CD14-positive monocyte (primary cell): ENCODE measurements at regions not wholly inside any gene's neighbourhood (a gene's known extent, or its start where the extent isn't known, plus 50 kb on each side); places are given as distances from the start of the nearest gene placed in this dataset.

Experiments
- DNase-seq, 3 donors: peaks; one replicate each; pipeline ENCODE4 v3.0.0-alpha.2; 2011 to 2022
- H2AFZ ChIP-seq: 2 replicates; pipeline ENCODE4 v1.6.0; 2012; ENCODE audit warnings: mild to moderate bottlenecking, low read depth, low read length, inconsistent platforms; ENCODE audit not compliant: insufficient read depth, poor library complexity, severe bottlenecking
- H3K27ac ChIP-seq, 2 donors: 1 replicate in 1 of 2; 2 replicates in 1 of 2; pipeline ENCODE4 v1.5.1; 2012 to 2013; ENCODE audit warnings: low read length in 2 of 2, control low read depth in 1 of 2, inconsistent platforms in 1 of 2, low read depth in 1 of 2, mild to moderate bottlenecking in 1 of 2
- H3K27me3 ChIP-seq, 2 donors: one replicate each; pipeline versions ENCODE4 v1.6.0 to v1.6.1; 2011 to 2013; ENCODE audit warnings: low read length in 2 of 2; ENCODE audit not compliant: control insufficient read depth in 2 of 2, insufficient read depth in 2 of 2
- H3K36me3 ChIP-seq, 2 donors: replicated peaks in 1 of 2; 1 replicate in 1 of 2; 2 replicates in 1 of 2; pipeline versions ENCODE4 v1.5.1 to v1.6.1; 2012 to 2013; ENCODE audit warnings: low read length in 2 of 2, control low read depth in 1 of 2, inconsistent platforms in 1 of 2, mild to moderate bottlenecking in 1 of 2; ENCODE audit not compliant: insufficient read depth in 2 of 2, control insufficient read depth in 1 of 2
- H3K4me1 ChIP-seq, 2 donors: 1 replicate in 1 of 2; 2 replicates in 1 of 2; pipeline versions ENCODE4 v1.5.1 to v1.6.1; 2012 to 2013; ENCODE audit warnings: low read length in 2 of 2, control low read depth in 1 of 2, inconsistent platforms in 1 of 2, mild to moderate bottlenecking in 1 of 2, moderate library complexity in 1 of 2; ENCODE audit not compliant: insufficient read depth in 2 of 2, control insufficient read depth in 1 of 2
- H3K4me2 ChIP-seq: replicated peaks from 2 replicates; pipeline ENCODE3; 2012; ENCODE audit warnings: low read length, moderate library complexity, mild to moderate bottlenecking; ENCODE audit not compliant: poor library complexity, severe bottlenecking; ENCODE audit errors: extremely low read depth
- H3K4me3 ChIP-seq, 3 experiments: fragments of 200-600 bp in 1 of 3; sonication (generic) in 1 of 3; replicated peaks in 1 of 3; 1 replicate in 2 of 3; 2 replicates in 1 of 3; pipeline ENCODE4 v1.5.1; 2011 to 2013; ENCODE audit warnings: low read length in 3 of 3, mild to moderate bottlenecking in 3 of 3, control low read depth in 2 of 3, low read depth in 2 of 3, inconsistent platforms in 1 of 3, moderate library complexity in 1 of 3
- H3K79me2 ChIP-seq: 2 replicates; pipeline ENCODE4 v1.6.0; 2012; ENCODE audit warnings: mild to moderate bottlenecking, control low read depth, inconsistent platforms, low read length, moderate library complexity; ENCODE audit not compliant: insufficient read depth
- H3K9ac ChIP-seq: 2 replicates; pipeline ENCODE4 v1.6.0; 2017; ENCODE audit warnings: low read length, mild to moderate bottlenecking; ENCODE audit not compliant: insufficient read depth, poor library complexity, severe bottlenecking
- H3K9me3 ChIP-seq, 2 donors: replicated peaks in 1 of 2; 1 replicate in 1 of 2; 2 replicates in 1 of 2; pipeline versions ENCODE4 v1.5.1 to v1.6.1; 2012 to 2013; ENCODE audit warnings: low read length in 2 of 2, control low read depth in 1 of 2; ENCODE audit not compliant: control insufficient read depth in 1 of 2, insufficient read depth in 1 of 2
- H4K20me1 ChIP-seq: 2 replicates; pipeline ENCODE4 v1.6.0; 2012; ENCODE audit warnings: mild to moderate bottlenecking, low read length, control low read depth, moderate library complexity; ENCODE audit not compliant: insufficient read depth
- H3K27ac Mint-ChIP-seq, 7 donors: one replicate each; pipeline ENCODE4 v1.8.0; 2020; ENCODE audit warnings: mild to moderate bottlenecking in 7 of 7, mixed read lengths in 7 of 7, moderate library complexity in 6 of 7, inconsistent platforms in 2 of 7
- H3K27me3 Mint-ChIP-seq, 3 donors: one replicate each; pipeline ENCODE4 v1.8.0; 2021 to 2022; ENCODE audit warnings: low read depth in 3 of 3, mild to moderate bottlenecking in 3 of 3, mixed read lengths in 3 of 3, moderate library complexity in 3 of 3, inconsistent platforms in 1 of 3
- H3K36me3 Mint-ChIP-seq, 2 donors: one replicate each; pipeline ENCODE4 v1.8.0; 2020; ENCODE audit warnings: mixed read lengths in 2 of 2, inconsistent platforms in 1 of 2, mild to moderate bottlenecking in 1 of 2
- H3K4me1 Mint-ChIP-seq: one replicate; pipeline ENCODE4 v1.8.0; 2020; ENCODE audit warnings: mild to moderate bottlenecking, mixed read lengths
- H3K4me3 Mint-ChIP-seq, 2 donors: one replicate each; pipeline ENCODE4 v1.8.0; 2020; ENCODE audit warnings: mild to moderate bottlenecking in 2 of 2, mixed read lengths in 2 of 2, moderate library complexity in 1 of 2
- H3K9me3 Mint-ChIP-seq, 7 donors: one replicate each; pipeline ENCODE4 v1.8.0; 2020 to 2022; ENCODE audit warnings: mixed read lengths in 7 of 7, mild to moderate bottlenecking in 6 of 7, moderate library complexity in 6 of 7, inconsistent platforms in 2 of 7
- WGBS: methylation state at CpG from one replicate; pipeline ENCODE4 v1.1.5; 2013; ENCODE audit warnings: missing lambda C conversion rate; ENCODE audit not compliant: insufficient coverage; 5-methylcytosine and 5-hydroxymethylcytosine counted together
- intact Hi-C, 2 donors: fragments of 100-400 bp; cut with micrococcal nuclease; formaldehyde crosslinking; loops; one replicate each; pipeline versions ENCODE4 v1.15.0 to v1.15.1; 2023
- TF ChIP-seq, protein P1 (sequence below): fragments of 200-600 bp; IDR thresholded peaks from one replicate; pipeline ENCODE4 v1.8.0; 2022; ENCODE audit warnings: antibody characterized with exemption, mild to moderate bottlenecking

DNA sequence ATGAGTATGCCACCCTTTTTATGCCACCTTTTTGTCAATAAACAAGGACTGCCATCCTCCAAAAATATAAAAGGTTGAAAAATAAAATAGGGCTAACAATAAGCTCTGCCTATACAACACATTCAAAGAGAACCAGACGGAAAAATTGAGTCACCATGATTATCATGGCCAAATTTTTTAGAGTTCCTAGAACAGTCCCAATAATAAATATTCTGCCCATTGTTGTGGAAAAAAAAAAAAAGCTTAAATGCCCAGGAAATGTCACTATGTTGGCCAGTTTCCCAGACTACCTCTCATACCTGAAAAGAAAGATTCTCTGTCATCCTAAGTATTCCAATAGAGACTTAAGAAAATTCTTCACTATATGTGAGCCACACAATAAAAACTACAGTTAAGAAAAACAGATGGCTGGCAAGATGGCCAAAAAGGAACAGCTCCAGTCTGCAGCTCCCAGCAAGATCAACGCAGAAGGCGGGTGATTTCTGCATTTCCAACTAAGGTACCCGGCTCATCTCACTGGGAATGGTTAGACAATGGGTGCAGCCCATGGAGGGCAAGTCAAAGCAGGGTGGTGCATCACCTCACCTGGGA is 149.0 kb downstream of the TMEM161B start:
- no peaks in the 10 kb centered on the region for H4K20me1 ChIP-seq
- H3K4me3 ChIP-seq: no peak overlapping the region
- 89% methylated on average over 3 of the region's 4 CpGs for WGBS
- H3K4me1 ChIP-seq: no peaks in the 10 kb centered on the region
- H3K27ac ChIP-seq: no peak overlapping the region
- intact Hi-C loops: no loop called here
- no peak overlapping the region for H2AFZ ChIP-seq
- no peak overlapping the region for H3K4me3 Mint-ChIP-seq
- H3K27me3 Mint-ChIP-seq: peaks cover 0 to 2% (median 0%) of the 10 kb centered on the region in 3 donors
- no peak for DNase-seq
- no peak overlapping the region for H3K4me2 ChIP-seq
- TF ChIP-seq, protein P1, sequence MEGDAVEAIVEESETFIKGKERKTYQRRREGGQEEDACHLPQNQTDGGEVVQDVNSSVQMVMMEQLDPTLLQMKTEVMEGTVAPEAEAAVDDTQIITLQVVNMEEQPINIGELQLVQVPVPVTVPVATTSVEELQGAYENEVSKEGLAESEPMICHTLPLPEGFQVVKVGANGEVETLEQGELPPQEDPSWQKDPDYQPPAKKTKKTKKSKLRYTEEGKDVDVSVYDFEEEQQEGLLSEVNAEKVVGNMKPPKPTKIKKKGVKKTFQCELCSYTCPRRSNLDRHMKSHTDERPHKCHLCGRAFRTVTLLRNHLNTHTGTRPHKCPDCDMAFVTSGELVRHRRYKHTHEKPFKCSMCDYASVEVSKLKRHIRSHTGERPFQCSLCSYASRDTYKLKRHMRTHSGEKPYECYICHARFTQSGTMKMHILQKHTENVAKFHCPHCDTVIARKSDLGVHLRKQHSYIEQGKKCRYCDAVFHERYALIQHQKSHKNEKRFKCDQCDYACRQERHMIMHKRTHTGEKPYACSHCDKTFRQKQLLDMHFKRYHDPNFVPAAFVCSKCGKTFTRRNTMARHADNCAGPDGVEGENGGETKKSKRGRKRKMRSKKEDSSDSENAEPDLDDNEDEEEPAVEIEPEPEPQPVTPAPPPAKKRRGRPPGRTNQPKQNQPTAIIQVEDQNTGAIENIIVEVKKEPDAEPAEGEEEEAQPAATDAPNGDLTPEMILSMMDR: no peak
- no peak overlapping the region for H3K27ac Mint-ChIP-seq
- peaks cover 0 to 5% of the 10 kb centered on the region in 2 donors for H3K9me3 ChIP-seq
- no peaks in the 10 kb centered on the region for H3K27me3 ChIP-seq
- no peaks in the 10 kb centered on the region for H3K4me1 Mint-ChIP-seq
- H3K36me3 ChIP-seq: no peaks in the 10 kb centered on the region
- no peak overlapping the region for H3K9ac ChIP-seq
- no peaks in the 10 kb centered on the region for H3K36me3 Mint-ChIP-seq
- H3K79me2 ChIP-seq: no peaks in the 10 kb centered on the region
- peaks cover 0 to 12% (median 5%) of the 10 kb centered on the region in 7 donors for H3K9me3 Mint-ChIP-seq

DNA sequence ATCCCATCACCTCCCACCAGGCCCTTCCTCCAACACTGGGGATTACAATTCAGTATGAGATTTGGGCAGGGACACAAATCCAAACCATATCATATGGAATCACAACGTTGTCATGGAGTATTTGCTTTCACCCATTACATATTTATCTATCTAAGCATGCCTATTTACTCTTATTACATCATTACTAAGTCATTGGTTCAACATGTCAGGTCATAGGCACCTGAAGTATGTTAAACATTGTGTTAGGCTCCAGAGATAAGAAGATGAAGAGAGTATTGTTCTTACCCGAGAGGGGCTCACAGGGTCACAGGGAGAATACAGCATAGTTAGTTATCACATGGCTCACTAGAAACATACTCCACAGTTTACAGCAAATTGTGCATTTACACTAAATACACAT is 150.5 kb downstream of the TMEM161B start:
- TF ChIP-seq, protein P1: no peak
- Histone ChIP-seq H4K20me1 (no peaks in the 10 kb centered on the region), H3K9ac (no peak overlapping the region), H3K4me3 (no peak overlapping the region), H2AFZ (no peak overlapping the region), H3K79me2 (no peaks in the 10 kb centered on the region), H3K4me2 (no peak overlapping the region), H3K36me3 (no peaks in the 10 kb centered on the region), H3K4me1 (no peaks in the 10 kb centered on the region), H3K27ac (no peak overlapping the region), H3K27me3 (no peaks in the 10 kb centered on the region), H3K9me3 (peaks cover 0 to 5% of the 10 kb centered on the region in 2 donors)
- no peaks in the 10 kb centered on the region for H3K27me3 Mint-ChIP-seq
- no peak for DNase-seq
- H3K27ac Mint-ChIP-seq: no peak overlapping the region
- no CpG with 5 or more reads among the region's 2 CpGs for WGBS
- no peaks in the 10 kb centered on the region for H3K36me3 Mint-ChIP-seq
- H3K9me3 Mint-ChIP-seq: peaks cover 0 to 8% (median 5%) of the 10 kb centered on the region in 7 donors
- no peak overlapping the region for H3K4me3 Mint-ChIP-seq
- intact Hi-C loops: no loop called here
- H3K4me1 Mint-ChIP-seq: no peaks in the 10 kb centered on the region
